H1 (cell line): ENCODE measurements at regions not wholly inside any gene's neighbourhood (a gene's known extent, or its start where the extent isn't known, plus 50 kb on each side); places are given as distances from the start of the nearest gene placed in this dataset.

ENCODE experiments used
- CTCF ChIA-PET: fragments of 300-600 bp; sonication (Branson Sonifier 250); formaldehyde crosslinking; loops from one replicate; lab custom pipeline; 2021; ENCODE audit not compliant: partially characterized antibody; lab: Charles Lee
- POLR2A ChIA-PET: fragments of 300-600 bp; sonication (Branson Sonifier 250); formaldehyde crosslinking; loops from one replicate; lab custom pipeline; 2021; ENCODE audit warnings: inconsistent platforms; ENCODE audit not compliant: partially characterized antibody; lab: Charles Lee
- DNase-seq, 2 experiments: peaks; one replicate each; pipeline versions ENCODE4 v3.0.0 to v3.0.0-alpha.2; 2010 to 2022; ENCODE audit warnings: low spot score in 2 of 2, low read depth in 1 of 2, mixed read lengths in 1 of 2
- FAIRE-seq: peaks from 2 replicates; lab custom pipeline; 2011; peaks lifted over from hg19 to GRCh38; lab: Jason Lieb, UNC
- H2AFZ ChIP-seq: 2 replicates; pipeline ENCODE4 v1.8.1; 2012; ENCODE audit warnings: low read length, inconsistent platforms
- H2AK5ac ChIP-seq: 2 replicates; pipeline ENCODE4 v1.6.1; 2013; ENCODE audit warnings: low read depth, low read length
- H2BK120ac ChIP-seq: replicated peaks from 2 replicates; pipeline ENCODE3; 2013; ENCODE audit warnings: low read depth, low read length, inconsistent platforms
- H2BK12ac ChIP-seq: 2 replicates; pipeline ENCODE4 v1.6.1; 2013; ENCODE audit warnings: low read depth, low read length
- H2BK15ac ChIP-seq: 2 replicates; pipeline ENCODE4 v1.6.1; 2013; ENCODE audit warnings: low read length
- H2BK20ac ChIP-seq: 2 replicates; pipeline ENCODE4 v1.6.1; 2013; ENCODE audit warnings: low read length
- H2BK5ac ChIP-seq: 2 replicates; pipeline ENCODE4 v1.6.1; 2013; ENCODE audit warnings: low read depth, low read length
- H3K14ac ChIP-seq: 2 replicates; pipeline ENCODE4 v1.6.1; 2013; ENCODE audit warnings: inconsistent platforms; ENCODE audit not compliant: insufficient read length
- H3K18ac ChIP-seq: 2 replicates; pipeline ENCODE4 v1.6.1; 2013; ENCODE audit warnings: low read length; ENCODE audit errors: extremely low read depth
- H3K23ac ChIP-seq: 2 replicates; pipeline ENCODE4 v1.6.1; 2013; ENCODE audit warnings: inconsistent platforms; ENCODE audit not compliant: insufficient read length
- H3K23me2 ChIP-seq: 2 replicates; pipeline ENCODE4 v1.6.1; 2013; ENCODE audit warnings: low read depth, low read length
- H3K27ac ChIP-seq: 2 replicates; pipeline ENCODE4 v1.6.1; 2011; ENCODE audit warnings: low read depth, low read length, inconsistent platforms
- H3K27me3 ChIP-seq, 4 experiments: replicated peaks in 1 of 4; 1 replicate in 1 of 4; 2 replicates in 3 of 4; pipeline versions ENCODE4 v1.6.1 to v1.8.1; 2011 to 2013; ENCODE audit warnings: low read length in 3 of 4, mild to moderate bottlenecking in 3 of 4, inconsistent platforms in 2 of 4, mixed read lengths in 2 of 4, moderate library complexity in 1 of 4; ENCODE audit not compliant: control insufficient read depth in 3 of 4, insufficient read depth in 3 of 4; ENCODE audit errors: extremely low read depth in 1 of 4
- H3K36me3 ChIP-seq, 4 experiments: 2 replicates each; pipeline versions ENCODE4 v1.6.1 to v1.8.1; 2011 to 2013; ENCODE audit warnings: mild to moderate bottlenecking in 4 of 4, low read length in 3 of 4, moderate library complexity in 2 of 4, control low read depth in 1 of 4, inconsistent platforms in 1 of 4; ENCODE audit not compliant: insufficient read depth in 4 of 4, control insufficient read depth in 2 of 4
- H3K4ac ChIP-seq: replicated peaks from 2 replicates; pipeline ENCODE3; 2013; ENCODE audit warnings: low read length, low read depth, mixed read lengths, inconsistent platforms; ENCODE audit not compliant: insufficient read length
- H3K4me1 ChIP-seq, 4 experiments: replicated peaks in 1 of 4; 1 replicate in 1 of 4; 2 replicates in 3 of 4; pipeline versions ENCODE4 v1.6.1 to v1.8.1; 2011 to 2013; ENCODE audit warnings: low read length in 3 of 4, inconsistent platforms in 2 of 4, mixed read lengths in 1 of 4; ENCODE audit not compliant: insufficient read depth in 4 of 4, control insufficient read depth in 3 of 4
- H3K4me2 ChIP-seq, 2 experiments: 2 replicates each; pipeline versions ENCODE4 v1.6.1 to v1.8.1; 2011 to 2013; ENCODE audit warnings: low read depth in 2 of 2, low read length in 2 of 2, control low read depth in 1 of 2, inconsistent platforms in 1 of 2, mild to moderate bottlenecking in 1 of 2; ENCODE audit not compliant: insufficient read depth in 1 of 2
- H3K4me3 ChIP-seq, 4 experiments: fragments of 200-600, 300-600 bp in 1 of 4; sonication (generic), shearing (Covaris generic), sonication (Bioruptor Twin) in 1 of 4; 2 replicates each; pipeline versions ENCODE4 v1.5.1 to v1.8.1; 2011 to 2016; ENCODE audit warnings: low read length in 4 of 4, low read depth in 3 of 4, control low read depth in 2 of 4, inconsistent platforms in 2 of 4, mild to moderate bottlenecking in 2 of 4, mixed read lengths in 1 of 4, moderate library complexity in 1 of 4; ENCODE audit not compliant: insufficient read depth in 2 of 4; ENCODE audit errors: extremely low read depth in 1 of 4
- H3K56ac ChIP-seq: replicated peaks from 2 replicates; pipeline ENCODE3; 2013; ENCODE audit warnings: low read depth, mild to moderate bottlenecking, mixed read lengths, low read length, inconsistent platforms; ENCODE audit not compliant: insufficient read length
- H3K79me1 ChIP-seq: 2 replicates; pipeline ENCODE4 v1.6.1; 2013; ENCODE audit warnings: low read depth, low read length, control low read depth
- H3K79me2 ChIP-seq, 2 experiments: 2 replicates each; pipeline versions ENCODE4 v1.6.1 to v1.8.1; 2012 to 2013; ENCODE audit warnings: low read length in 2 of 2, mild to moderate bottlenecking in 2 of 2, inconsistent platforms in 1 of 2; ENCODE audit not compliant: insufficient read depth in 2 of 2, control insufficient read depth in 1 of 2
- H3K9ac ChIP-seq, 4 experiments: replicated peaks in 1 of 4; 1 replicate in 1 of 4; 2 replicates in 3 of 4; pipeline versions ENCODE4 v1.6.1 to v1.8.1; 2011 to 2013; ENCODE audit warnings: low read depth in 3 of 4, low read length in 3 of 4, control low read depth in 2 of 4, mild to moderate bottlenecking in 2 of 4, moderate library complexity in 2 of 4, inconsistent platforms in 1 of 4; ENCODE audit errors: extremely low read depth in 1 of 4
- H3K9me3 ChIP-seq, 2 experiments: 2 replicates each; pipeline versions ENCODE4 v1.6.1 to v1.8.1; 2012 to 2013; ENCODE audit warnings: mild to moderate bottlenecking in 2 of 2, moderate library complexity in 2 of 2, control low read depth in 1 of 2, inconsistent platforms in 1 of 2, low read depth in 1 of 2, low read length in 1 of 2, mixed read lengths in 1 of 2; ENCODE audit not compliant: insufficient read depth in 2 of 2
- H4K20me1 ChIP-seq, 2 experiments: replicated peaks in 1 of 2; 2 replicates each; pipeline versions ENCODE3 to v1.8.1; 2011 to 2013; ENCODE audit warnings: inconsistent platforms in 2 of 2, low read length in 2 of 2, mild to moderate bottlenecking in 1 of 2; ENCODE audit not compliant: insufficient read depth in 2 of 2, control insufficient read depth in 1 of 2
- H4K5ac ChIP-seq: 2 replicates; pipeline ENCODE4 v1.6.1; 2013; ENCODE audit warnings: low read length, low read depth, mixed read lengths, inconsistent platforms; ENCODE audit not compliant: insufficient read length
- H4K8ac ChIP-seq: 2 replicates; pipeline ENCODE4 v1.8.0; 2013; ENCODE audit warnings: mild to moderate bottlenecking, moderate library complexity, low read length, inconsistent platforms; ENCODE audit not compliant: insufficient read depth; ENCODE audit errors: extremely low read depth
- H4K91ac ChIP-seq: replicated peaks from 2 replicates; pipeline ENCODE3; 2013; ENCODE audit warnings: low read length, mixed read lengths, inconsistent platforms; ENCODE audit not compliant: insufficient read length
- ASH2L ChIP-seq: fragments of 200-600, 300-600 bp; sonication (generic); IDR thresholded peaks from one replicate; pipeline ENCODE4 v1.7.1; 2017; ENCODE audit warnings: low read length
- HDAC2 ChIP-seq, 2 experiments: fragments of 300-600 bp in 1 of 2; sonication (generic) in 1 of 2; IDR thresholded peaks; 2 replicates each; pipeline ENCODE4 v1.6.1; 2011 to 2012; ENCODE audit warnings: low read depth in 2 of 2, low read length in 2 of 2, mild to moderate bottlenecking in 2 of 2, moderate library complexity in 2 of 2, borderline replicate concordance in 1 of 2, inconsistent platforms in 1 of 2
- KDM4A ChIP-seq: IDR thresholded peaks from one replicate; pipeline ENCODE4 v1.7.1; 2012; ENCODE audit warnings: low read depth, mild to moderate bottlenecking, moderate library complexity, low read length, inconsistent platforms; ENCODE audit not compliant: severe bottlenecking
- SP2 ChIP-seq: IDR thresholded peaks from 2 replicates; pipeline ENCODE4 v1.6.1; 2012; ENCODE audit warnings: mild to moderate bottlenecking, low read length, inconsistent platforms
- WGBS, 2 experiments: shearing (Covaris generic) in 1 of 2; methylation state at CpG; one replicate each; pipeline versions ENCODE4 v1.1.6 to v1.1.7; 2013 to 2015; ENCODE audit warnings: low lambda C conversion rate in 2 of 2, mixed read lengths in 2 of 2, inconsistent platforms in 1 of 2, low coverage in 1 of 2, missing lambda C conversion rate in 1 of 2; ENCODE audit not compliant: insufficient replicate concordance in 2 of 2, insufficient coverage in 1 of 2, insufficient read length in 1 of 2; ENCODE audit errors: extremely low coverage in 1 of 2, missing lambda C conversion rate in 1 of 2; 5-methylcytosine and 5-hydroxymethylcytosine counted together
- TF ChIP-seq, protein P1 (sequence below): IDR thresholded peaks from 2 replicates; pipeline ENCODE4 v1.6.1; 2012; ENCODE audit warnings: low read length, inconsistent platforms

DNA sequence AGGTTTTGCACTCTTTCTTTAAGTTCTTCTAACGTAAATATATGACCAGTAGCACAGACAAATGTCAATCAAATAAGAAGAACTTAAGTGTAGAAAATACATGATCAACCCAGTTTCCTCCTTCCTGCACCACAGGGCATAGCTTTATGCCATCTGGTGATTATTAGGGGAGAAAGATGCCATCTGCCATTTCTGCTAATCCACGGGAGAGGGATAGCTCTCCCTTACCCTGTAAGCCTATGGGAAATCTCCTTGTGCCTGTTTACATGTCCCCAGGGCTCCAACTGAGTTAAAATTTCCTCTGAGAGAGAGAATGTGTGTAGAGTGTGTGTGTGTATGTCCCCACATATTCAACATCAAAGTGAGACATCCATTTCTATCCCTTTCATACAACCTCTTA, 135.9 kb downstream of the RSL24D1 start:
- ChIA-PET CTCF (no interaction called here), POLR2A (no interaction called here)
- H3K56ac ChIP-seq, result no peak overlapping the region

More for the DNA sequence above, 135.9 kb downstream of the RSL24D1 start:
- Histone ChIP-seq H3K4me3 (no peak overlapping the region), H3K79me2 (no peaks in the 10 kb centered on the region), H3K27ac (no peak overlapping the region), H3K4ac (no peak overlapping the region), H3K14ac (no peak overlapping the region), H4K91ac (no peak overlapping the region), H3K23me2 (no peaks in the 10 kb centered on the region), H3K9ac (no peak overlapping the region), H3K4me1 (no peaks in the 10 kb centered on the region; a peak in 1 of 7 replicates), H2BK20ac (no peak overlapping the region), H2BK120ac (no peak overlapping the region), H2AK5ac (no peak overlapping the region), H2BK5ac (no peak overlapping the region), H4K20me1 (no peaks in the 10 kb centered on the region), H2AFZ (no peak overlapping the region), H3K23ac (no peak overlapping the region), H3K36me3 (no peaks in the 10 kb centered on the region), H3K27me3 (no peaks in the 10 kb centered on the region), H3K18ac (no peak overlapping the region), H3K79me1 (no peaks in the 10 kb centered on the region), H2BK15ac (no peak overlapping the region), H3K4me2 (no peak overlapping the region), H4K5ac (no peak overlapping the region), H4K8ac (no peak overlapping the region), H3K9me3 (peaks cover 21 to 28% of the 10 kb centered on the region in 2 experiments), H2BK12ac (no peak overlapping the region)
- FAIRE-seq (no peak), DNase-seq (no peak)
- TF ChIP-seq KDM4A, result no peak
- TF ChIP-seq SP2, result no peak
- no peak for TF ChIP-seq ASH2L
- TF ChIP-seq HDAC2 (IDR thresholded peaks at IDR 0.05; ENCODE audit: borderline replicate concordance in 1 of 2, low read depth in 2 of 2, low read length in 2 of 2), result no peak
- TF ChIP-seq, protein P1, sequence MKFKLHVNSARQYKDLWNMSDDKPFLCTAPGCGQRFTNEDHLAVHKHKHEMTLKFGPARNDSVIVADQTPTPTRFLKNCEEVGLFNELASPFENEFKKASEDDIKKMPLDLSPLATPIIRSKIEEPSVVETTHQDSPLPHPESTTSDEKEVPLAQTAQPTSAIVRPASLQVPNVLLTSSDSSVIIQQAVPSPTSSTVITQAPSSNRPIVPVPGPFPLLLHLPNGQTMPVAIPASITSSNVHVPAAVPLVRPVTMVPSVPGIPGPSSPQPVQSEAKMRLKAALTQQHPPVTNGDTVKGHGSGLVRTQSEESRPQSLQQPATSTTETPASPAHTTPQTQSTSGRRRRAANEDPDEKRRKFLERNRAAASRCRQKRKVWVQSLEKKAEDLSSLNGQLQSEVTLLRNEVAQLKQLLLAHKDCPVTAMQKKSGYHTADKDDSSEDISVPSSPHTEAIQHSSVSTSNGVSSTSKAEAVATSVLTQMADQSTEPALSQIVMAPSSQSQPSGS, result no peak
- WGBS, 2 experiments, result 84% methylated on average over 2 of the region's 2 CpGs; no CpG with 5 or more reads in 1 of the 2 experiments
